Coronary artery (tissue), 2 donors: ENCODE measurements at regions not wholly inside any gene's neighbourhood (a gene's known extent, or its start where the extent isn't known, plus 50 kb on each side); places are given as distances from the start of the nearest gene placed in this dataset.

ENCODE experiments used
- DNase-seq: peaks from one replicate; pipeline ENCODE4 v3.0.0-alpha.2; 2017; ENCODE audit warnings: low spot score
- H3K27ac ChIP-seq, 2 donors: fragments of 200-600 bp; sonication (generic); one replicate each; pipeline ENCODE4 v1.5.1; 2016 to 2019
- H3K4me3 ChIP-seq: fragments of 200-600 bp; sonication (generic); 2 replicates; pipeline ENCODE4 v1.5.1; 2016; ENCODE audit warnings: mild to moderate bottlenecking, moderate library complexity
- TF ChIP-seq, protein P1 (sequence below): fragments of 200-600 bp; sonication (generic); IDR thresholded peaks from one replicate; pipeline ENCODE4 v1.5.1; 2019; ENCODE audit warnings: antibody characterized with exemption

DNA sequence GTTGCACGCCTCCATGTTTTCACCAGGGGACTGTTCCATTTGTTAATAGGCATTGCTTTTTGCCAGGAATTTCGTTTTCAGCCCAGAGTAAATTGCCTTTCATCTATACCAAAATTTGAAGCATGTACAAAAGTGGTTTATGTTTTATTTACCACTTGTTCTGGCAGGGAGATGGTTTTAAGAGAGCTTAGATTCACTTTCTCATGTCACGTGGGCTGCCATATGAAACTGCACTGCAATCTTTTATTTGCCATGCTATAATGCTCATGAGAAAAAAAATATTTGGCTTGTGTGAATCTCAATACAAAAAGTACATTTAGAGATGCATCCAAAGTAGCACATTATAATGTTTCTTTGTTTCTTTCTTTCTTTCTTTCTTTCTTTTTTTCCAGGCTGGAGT, 284.1 kb upstream of the GRIA1 start:
- no peak overlapping the region for H3K4me3 ChIP-seq
- no peak overlapping the region for H3K27ac ChIP-seq
- DNase-seq: no peak
- TF ChIP-seq, protein P1, sequence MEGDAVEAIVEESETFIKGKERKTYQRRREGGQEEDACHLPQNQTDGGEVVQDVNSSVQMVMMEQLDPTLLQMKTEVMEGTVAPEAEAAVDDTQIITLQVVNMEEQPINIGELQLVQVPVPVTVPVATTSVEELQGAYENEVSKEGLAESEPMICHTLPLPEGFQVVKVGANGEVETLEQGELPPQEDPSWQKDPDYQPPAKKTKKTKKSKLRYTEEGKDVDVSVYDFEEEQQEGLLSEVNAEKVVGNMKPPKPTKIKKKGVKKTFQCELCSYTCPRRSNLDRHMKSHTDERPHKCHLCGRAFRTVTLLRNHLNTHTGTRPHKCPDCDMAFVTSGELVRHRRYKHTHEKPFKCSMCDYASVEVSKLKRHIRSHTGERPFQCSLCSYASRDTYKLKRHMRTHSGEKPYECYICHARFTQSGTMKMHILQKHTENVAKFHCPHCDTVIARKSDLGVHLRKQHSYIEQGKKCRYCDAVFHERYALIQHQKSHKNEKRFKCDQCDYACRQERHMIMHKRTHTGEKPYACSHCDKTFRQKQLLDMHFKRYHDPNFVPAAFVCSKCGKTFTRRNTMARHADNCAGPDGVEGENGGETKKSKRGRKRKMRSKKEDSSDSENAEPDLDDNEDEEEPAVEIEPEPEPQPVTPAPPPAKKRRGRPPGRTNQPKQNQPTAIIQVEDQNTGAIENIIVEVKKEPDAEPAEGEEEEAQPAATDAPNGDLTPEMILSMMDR: no peak

- no peak overlapping the region for H3K4me3 ChIP-seq
- H3K27ac ChIP-seq: no peak overlapping the region
- TF ChIP-seq, protein P1: no peak
- DNase-seq: no peak
These were observed 281.5 kb upstream of the GRIA1 start for GRCh38 chr5:153209016-153209415.

- DNase-seq: no peak
- Histone ChIP-seq H3K4me3 (no peak overlapping the region), H3K27ac (no peak overlapping the region)
- TF ChIP-seq, protein P1: no peak
These were observed 280.8 kb upstream of the GRIA1 start for GRCh38 chr5:153209687-153210086.

DNA sequence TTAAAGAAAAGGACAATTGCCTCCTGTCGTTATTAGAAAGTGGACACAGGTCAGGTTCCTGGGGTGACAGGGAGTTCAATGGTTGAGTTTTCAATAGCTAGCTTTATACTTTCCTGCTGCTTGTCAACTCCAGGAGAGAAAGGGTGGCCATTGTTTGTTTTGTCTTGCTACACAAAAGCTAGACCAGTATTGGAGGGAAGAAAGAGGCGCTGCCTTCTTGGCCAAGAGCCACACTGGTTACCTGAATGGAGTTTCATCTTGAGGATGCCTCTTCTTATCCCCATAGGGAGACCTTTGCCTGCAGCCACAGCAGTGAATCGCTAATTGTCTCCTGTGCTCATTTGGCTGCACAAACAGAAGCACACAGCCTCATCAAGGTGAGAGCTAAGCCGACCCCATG, 279.4 kb upstream of the GRIA1 start:
- DNase-seq: no peak
- TF ChIP-seq, protein P1: no peak
- no peak overlapping the region for H3K4me3 ChIP-seq
- H3K27ac ChIP-seq: no peak overlapping the region

GRCh38 chr5:153212471-153212870, 278.0 kb upstream of the GRIA1 start:
- no peak overlapping the region for H3K27ac ChIP-seq
- DNase-seq: no peak
- TF ChIP-seq, protein P1: no peak

DNA sequence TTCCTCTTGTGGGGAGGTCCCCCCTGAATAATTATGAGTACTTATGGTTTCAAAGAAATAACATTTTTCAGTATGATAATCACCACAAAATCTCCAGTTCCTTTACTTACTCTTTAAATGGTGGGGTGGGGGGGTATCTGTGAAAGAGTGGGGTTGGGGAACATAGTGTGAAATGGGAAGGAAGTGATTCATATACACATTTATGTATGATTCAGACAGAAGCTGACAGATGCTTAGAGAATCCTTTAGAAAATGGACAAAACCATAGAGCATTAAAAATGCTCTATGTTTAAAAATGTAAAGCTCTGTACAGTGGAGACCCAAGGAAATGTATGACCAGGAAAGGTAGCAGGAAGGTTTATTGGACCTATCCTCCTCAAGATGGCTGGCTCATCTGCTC, 267.5 kb upstream of the GRIA1 start:
- no peak overlapping the region for H3K27ac ChIP-seq
- DNase-seq: no peak
- TF ChIP-seq, protein P1: no peak
- H3K4me3 ChIP-seq: no peak overlapping the region

More at GRCh38 chr5:153212471-153212870, 278.0 kb upstream of the GRIA1 start:
- no peak overlapping the region for H3K4me3 ChIP-seq

GRCh38 chr5:153223376-153223775, 267.1 kb upstream of the GRIA1 start:
- Histone ChIP-seq H3K27ac (no peak overlapping the region), H3K4me3 (no peak overlapping the region)
- no peak for DNase-seq
- TF ChIP-seq, protein P1: no peak
